NOMO-1 treated with dmso at 0.1 percent for 144 hours (cell line): ENCODE measurements at regions not wholly inside any gene's neighbourhood (a gene's known extent, or its start where the extent isn't known, plus 50 kb on each side); places are given as distances from the start of the nearest gene placed in this dataset.

Source experiments
- DNase-seq: peaks from one replicate; lab custom pipeline; 2025; ENCODE audit not compliant: unreplicated experiment; lab: John Stamatoyannopoulos, UW

DNA sequence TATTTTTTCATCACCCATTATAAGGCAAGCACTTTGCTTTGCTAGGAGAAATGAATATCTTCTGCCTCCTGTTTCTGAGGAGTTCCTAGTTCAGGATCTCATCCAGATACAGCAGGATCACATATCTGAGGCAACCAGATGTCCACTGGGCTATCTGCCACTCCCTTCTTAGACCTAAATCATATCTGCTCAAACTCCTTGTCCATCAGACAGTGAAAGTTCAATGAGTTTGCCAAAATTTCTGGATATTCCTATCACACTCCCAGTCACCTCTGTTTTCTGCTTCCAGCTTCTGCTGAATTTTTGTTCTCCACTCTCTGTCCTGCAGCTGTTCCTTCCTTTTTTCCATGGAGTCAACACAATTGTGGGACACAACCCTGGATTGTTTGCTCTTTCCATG is 54.2 kb upstream of the BASP1 start:
- DNase-seq = no peak

DNA sequence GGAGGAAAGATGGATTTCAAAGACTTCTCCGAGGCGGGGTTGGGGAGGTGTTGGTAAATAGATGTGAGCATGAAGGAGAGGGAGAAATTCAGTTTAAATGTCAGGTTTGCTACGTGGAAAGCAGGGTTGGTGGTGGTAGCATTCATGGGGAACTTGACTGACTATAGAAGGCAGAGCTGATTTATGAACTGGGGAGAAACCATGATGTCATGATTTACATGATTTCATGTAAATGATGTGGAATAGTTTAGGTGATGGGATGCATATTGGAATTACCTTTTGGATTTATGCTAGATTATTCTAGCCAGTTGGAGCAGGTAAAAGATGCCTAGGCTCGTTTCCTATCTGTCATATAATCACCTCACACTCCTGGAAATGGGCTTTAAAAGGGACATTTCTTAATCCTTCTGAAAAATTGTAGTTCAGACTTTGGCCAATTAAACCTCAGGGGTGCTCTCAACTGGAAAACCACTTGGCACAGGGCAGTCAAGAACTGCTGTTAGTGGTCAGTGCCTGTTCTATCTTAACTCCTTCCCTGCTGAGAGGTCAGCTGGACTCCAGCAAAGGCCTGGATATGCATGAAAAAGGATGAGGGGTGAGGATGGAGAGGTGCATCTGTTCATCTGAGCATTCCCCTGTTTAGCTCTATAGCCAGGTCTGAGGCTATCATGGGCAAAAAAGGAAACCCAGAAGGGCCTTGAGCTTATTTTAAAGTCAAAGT is 50.1 kb upstream of the BASP1 start:
- no peak for DNase-seq
